Endothelial cell of umbilical vein (primary cell): ENCODE measurements at regions not wholly inside any gene's neighbourhood (a gene's known extent, or its start where the extent isn't known, plus 50 kb on each side); places are given as distances from the start of the nearest gene placed in this dataset.

ENCODE experiments used
- BruUV-seq: library from RNA; stranded (reverse); fragments of 400-500 nt; replicated peaks from 2 replicates; lab custom pipeline; 2021; lab: Mats Ljungman, UMichigan
- CTCF ChIA-PET: fragments of 300-600, 350-600 bp; sonication (Branson Sonifier 250); formaldehyde crosslinking; loops from one replicate; lab custom pipeline; 2021; ENCODE audit warnings: antibody characterized with exemption, inconsistent platforms; lab: Charles Lee
- POLR2A ChIA-PET: fragments of 300-600, 350-600 bp; sonication (Branson Sonifier 250); formaldehyde crosslinking; loops from one replicate; lab custom pipeline; 2021; ENCODE audit warnings: antibody characterized with exemption, inconsistent platforms; lab: Charles Lee
- DNase-seq: peaks from one replicate; pipeline ENCODE4 v3.0.0-alpha.2; 2011; ENCODE audit warnings: low read depth, low spot score
- FAIRE-seq: peaks from 2 replicates; lab custom pipeline; 2011; peaks lifted over from hg19 to GRCh38; lab: Jason Lieb, UNC
- H2AFZ ChIP-seq: 2 replicates; pipeline ENCODE4 v1.6.0; 2012; ENCODE audit warnings: low read depth, low read length, control low read depth, inconsistent platforms
- H3K27ac ChIP-seq: 2 replicates; pipeline ENCODE4 v1.5.1; 2011; ENCODE audit warnings: low read depth, mild to moderate bottlenecking, control low read depth, low read length, moderate library complexity; ENCODE audit not compliant: insufficient read depth
- H3K27me3 ChIP-seq, 2 experiments: 2 replicates each; pipeline versions ENCODE4 v1.6.0 to v1.6.1; 2011; ENCODE audit warnings: low read length in 2 of 2, mixed read lengths in 1 of 2; ENCODE audit not compliant: control insufficient read depth in 2 of 2, insufficient read depth in 2 of 2
- H3K36me3 ChIP-seq, 2 experiments: 2 replicates in 1 of 2; 3 replicates in 1 of 2; pipeline ENCODE4 v1.5.1; 2011; ENCODE audit warnings: low read length in 2 of 2, mild to moderate bottlenecking in 1 of 2, moderate library complexity in 1 of 2; ENCODE audit not compliant: control insufficient read depth in 2 of 2, insufficient read depth in 2 of 2; ENCODE audit errors: extremely low read depth in 1 of 2
- H3K4me1 ChIP-seq: 3 replicates; pipeline ENCODE4 v1.5.1; 2011; ENCODE audit warnings: mild to moderate bottlenecking, low read length; ENCODE audit not compliant: control insufficient read depth, insufficient read depth; ENCODE audit errors: extremely low read depth
- H3K4me2 ChIP-seq: 2 replicates; pipeline ENCODE4 v1.6.1; 2011; ENCODE audit warnings: low read length, control low read depth, mixed read lengths; ENCODE audit not compliant: insufficient read depth
- H3K4me3 ChIP-seq, 3 experiments: fragments of 200-600 bp in 1 of 3; sonication (generic), shearing (Covaris generic) in 1 of 3; replicated peaks in 1 of 3; 2 replicates each; pipeline ENCODE4 v1.5.1; 2011 to 2016; ENCODE audit warnings: control low read depth in 3 of 3, low read length in 3 of 3, mild to moderate bottlenecking in 2 of 3, inconsistent platforms in 1 of 3, low read depth in 1 of 3, moderate library complexity in 1 of 3; ENCODE audit not compliant: insufficient read depth in 1 of 3
- H3K79me2 ChIP-seq: 2 replicates; pipeline ENCODE4 v1.6.0; 2012; ENCODE audit warnings: low read length, inconsistent platforms; ENCODE audit not compliant: control insufficient read depth, insufficient read depth
- H3K9ac ChIP-seq: replicated peaks from 2 replicates; pipeline ENCODE3; 2011; ENCODE audit warnings: low read length, control low read depth; ENCODE audit not compliant: insufficient read depth; ENCODE audit errors: extremely low read depth
- H3K9me1 ChIP-seq: replicated peaks from 3 replicates; pipeline ENCODE4 v1.6.0; 2011; ENCODE audit warnings: mild to moderate bottlenecking, low read length; ENCODE audit not compliant: control insufficient read depth, insufficient read depth; ENCODE audit errors: extremely low read depth
- H3K9me3 ChIP-seq: replicated peaks from 2 replicates; pipeline ENCODE4 v1.5.1; 2012; ENCODE audit warnings: low read length, inconsistent platforms; ENCODE audit not compliant: control insufficient read depth, insufficient read depth
- H4K20me1 ChIP-seq: replicated peaks from 2 replicates; pipeline ENCODE3; 2011; ENCODE audit warnings: mild to moderate bottlenecking, low read length; ENCODE audit not compliant: control insufficient read depth, insufficient read depth; ENCODE audit errors: extremely low read depth
- EZH2 ChIP-seq: IDR thresholded peaks from 2 replicates; pipeline ENCODE4 v1.6.1; 2012; ENCODE audit warnings: borderline replicate concordance, low read depth, mild to moderate bottlenecking, moderate library complexity, low read length, inconsistent platforms; ENCODE audit not compliant: severe bottlenecking
- FOS ChIP-seq: IDR thresholded peaks from 2 replicates; pipeline ENCODE4 v1.6.1; 2011; ENCODE audit warnings: mild to moderate bottlenecking, low read length, moderate library complexity, borderline replicate concordance; ENCODE audit not compliant: insufficient read depth
- GATA2 ChIP-seq: IDR thresholded peaks from 2 replicates; pipeline ENCODE4 v1.7.0; 2011; ENCODE audit warnings: low read depth, mild to moderate bottlenecking, moderate library complexity, mixed read lengths, low read length; ENCODE audit not compliant: insufficient read length, insufficient read depth
- JUN ChIP-seq: IDR thresholded peaks from 2 replicates; pipeline ENCODE4 v1.6.1; 2011; ENCODE audit warnings: borderline replicate concordance, low read depth; ENCODE audit not compliant: insufficient read length, insufficient read depth
- MYC ChIP-seq: IDR thresholded peaks from one replicate; pipeline ENCODE4 v1.6.1; 2011; ENCODE audit warnings: mild to moderate bottlenecking, low read depth, low read length
- POLR2A ChIP-seq: IDR thresholded peaks from 2 replicates; pipeline ENCODE4 v1.6.1; 2012; ENCODE audit warnings: low read depth, mild to moderate bottlenecking, control low read depth, low read length
- POLR2AphosphoS5 ChIP-seq: IDR thresholded peaks from 2 replicates; pipeline ENCODE4 v1.6.1; 2012; ENCODE audit warnings: low read depth, mild to moderate bottlenecking, control low read depth, low read length, moderate library complexity; ENCODE audit not compliant: insufficient read depth
- dilution Hi-C: fragments of 300-500 bp; cut with MboI; formaldehyde crosslinking; loops from one replicate; pipeline ENCODE4 v1.15.0; 2019; ENCODE audit warnings: low sequenced_read_pairs; ENCODE audit not compliant: extremely low pct_ligation_motif_present
- intact Hi-C: fragments of 100-400 bp; cut with micrococcal nuclease; formaldehyde crosslinking; loops from one replicate; pipeline ENCODE4 v1.10.0; 2022
- TF ChIP-seq, protein P1 (sequence below): IDR thresholded peaks from 2 replicates; pipeline ENCODE4 v1.6.1; 2011; ENCODE audit not compliant: insufficient read depth, insufficient read length
- TF ChIP-seq, protein P2 (sequence below), 2 donors: IDR thresholded peaks; 1 replicate in 1 of 2; 2 replicates in 1 of 2; pipeline ENCODE4 v1.5.1; 2011; ENCODE audit warnings: low read length in 2 of 2, mild to moderate bottlenecking in 2 of 2, moderate library complexity in 2 of 2, control low read depth in 1 of 2, inconsistent platforms in 1 of 2, low read depth in 1 of 2; ENCODE audit not compliant: insufficient read depth in 1 of 2; ENCODE audit errors: extremely low read depth in 1 of 2

DNA sequence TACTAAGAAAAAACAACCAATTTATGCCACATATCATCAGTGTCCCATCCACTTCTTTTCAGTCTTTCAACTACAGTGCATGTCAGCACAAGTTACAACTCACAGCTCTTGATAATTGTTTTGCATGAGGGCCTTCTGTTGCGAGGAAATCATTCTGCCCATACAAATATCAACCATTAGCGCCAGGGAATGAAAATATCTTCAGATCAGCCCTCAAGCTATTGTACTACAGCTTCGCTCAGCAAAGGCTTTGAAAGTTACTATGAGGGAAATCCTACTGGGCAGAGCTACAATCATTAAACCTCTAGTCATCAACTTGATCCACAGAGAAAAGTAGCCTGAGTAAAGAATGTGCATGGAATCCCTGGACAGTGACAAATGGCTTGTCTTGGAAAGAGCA, 1023.6 kb upstream of the HS3ST1 start:
- POLR2A ChIA-PET = no interaction called here
- dilution Hi-C loops (no loop called here), intact Hi-C loops (no loop called here)
- H3K27ac ChIP-seq = no peak overlapping the region
- H3K4me1 ChIP-seq = no peaks in the 10 kb centered on the region
- H2AFZ ChIP-seq = no peak overlapping the region
- H3K79me2 ChIP-seq = no peaks in the 10 kb centered on the region
- no peaks in the 10 kb centered on the region for H3K27me3 ChIP-seq
- FAIRE-seq = no peak
- CTCF ChIA-PET = no interaction called here
- no peaks in the 10 kb centered on the region for H3K36me3 ChIP-seq
- H3K9me1 ChIP-seq = no peaks in the 10 kb centered on the region
- DNase-seq = no peak
- H3K4me2 ChIP-seq = no peak overlapping the region
- no peak overlapping the region for H3K4me3 ChIP-seq
- no peaks in the 10 kb centered on the region for H3K9me3 ChIP-seq
- BruUV-seq = no TSS peak
- H3K9ac ChIP-seq = no peak overlapping the region
- no peak for TF ChIP-seq FOS
- TF ChIP-seq, protein P1, sequence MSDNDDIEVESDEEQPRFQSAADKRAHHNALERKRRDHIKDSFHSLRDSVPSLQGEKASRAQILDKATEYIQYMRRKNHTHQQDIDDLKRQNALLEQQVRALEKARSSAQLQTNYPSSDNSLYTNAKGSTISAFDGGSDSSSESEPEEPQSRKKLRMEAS = no peak
- TF ChIP-seq JUN = no peak
- no peak for TF ChIP-seq POLR2AphosphoS5
- TF ChIP-seq POLR2A = no peak
- no peak for TF ChIP-seq MYC
- TF ChIP-seq GATA2 = no peak
- TF ChIP-seq EZH2 = no peak
- TF ChIP-seq, protein P2, sequence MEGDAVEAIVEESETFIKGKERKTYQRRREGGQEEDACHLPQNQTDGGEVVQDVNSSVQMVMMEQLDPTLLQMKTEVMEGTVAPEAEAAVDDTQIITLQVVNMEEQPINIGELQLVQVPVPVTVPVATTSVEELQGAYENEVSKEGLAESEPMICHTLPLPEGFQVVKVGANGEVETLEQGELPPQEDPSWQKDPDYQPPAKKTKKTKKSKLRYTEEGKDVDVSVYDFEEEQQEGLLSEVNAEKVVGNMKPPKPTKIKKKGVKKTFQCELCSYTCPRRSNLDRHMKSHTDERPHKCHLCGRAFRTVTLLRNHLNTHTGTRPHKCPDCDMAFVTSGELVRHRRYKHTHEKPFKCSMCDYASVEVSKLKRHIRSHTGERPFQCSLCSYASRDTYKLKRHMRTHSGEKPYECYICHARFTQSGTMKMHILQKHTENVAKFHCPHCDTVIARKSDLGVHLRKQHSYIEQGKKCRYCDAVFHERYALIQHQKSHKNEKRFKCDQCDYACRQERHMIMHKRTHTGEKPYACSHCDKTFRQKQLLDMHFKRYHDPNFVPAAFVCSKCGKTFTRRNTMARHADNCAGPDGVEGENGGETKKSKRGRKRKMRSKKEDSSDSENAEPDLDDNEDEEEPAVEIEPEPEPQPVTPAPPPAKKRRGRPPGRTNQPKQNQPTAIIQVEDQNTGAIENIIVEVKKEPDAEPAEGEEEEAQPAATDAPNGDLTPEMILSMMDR (IDR thresholded peaks at IDR 0.05; ENCODE audit: extremely low read depth in 1 of 2, insufficient read depth in 1 of 2, low read depth in 1 of 2, low read length in 2 of 2) = no peak
- H4K20me1 ChIP-seq = no peaks in the 10 kb centered on the region
